Activated CD4-positive, alpha-beta T cell treated with anti-CD3 and anti-CD28 coated beads for 1 hour (primary cell): ENCODE measurements at regions not wholly inside any gene's neighbourhood (a gene's known extent, or its start where the extent isn't known, plus 50 kb on each side); places are given as distances from the start of the nearest gene placed in this dataset.

Experiments
- DNase-seq: peaks from one replicate; pipeline ENCODE4 v3.0.0-alpha.2; 2020

GRCh38 chr15:31456354-31457060, 129.9 kb downstream of the KLF13 start:
- DNase-seq = peak; percentile 1

GRCh38 chr15:31457161-31457560, 130.5 kb downstream of the KLF13 start:
- no peak for DNase-seq

- DNase-seq = peak; percentile 0
Measured at GRCh38 chr15:31457631-31458526, 131.2 kb downstream of the KLF13 start.

GRCh38 chr15:31458596-31459399, 132.2 kb downstream of the KLF13 start:
- peak; percentile 7 for DNase-seq

GRCh38 chr15:31459400-31459748, 132.7 kb downstream of the KLF13 start:
- no peak for DNase-seq

- peak; percentile 3 for DNase-seq
Measured at GRCh38 chr15:31461375-31461774, 134.7 kb downstream of the KLF13 start.

- DNase-seq = peak; percentile 1
Measured at GRCh38 chr15:31461911-31462480, 135.4 kb downstream of the KLF13 start.

GRCh38 chr15:31463521-31464102, 137.0 kb downstream of the KLF13 start:
- no peak for DNase-seq

GRCh38 chr15:31464216-31465082, 137.8 kb downstream of the KLF13 start:
- peak; percentile 2 for DNase-seq

GRCh38 chr15:31465083-31465955, 138.7 kb downstream of the KLF13 start:
- peak; percentile 3 for DNase-seq

GRCh38 chr15:31467361-31467760, 140.7 kb downstream of the KLF13 start:
- no peak for DNase-seq

- DNase-seq = no peak
Measured at GRCh38 chr15:31468911-31469785, 142.5 kb downstream of the KLF13 start.

- DNase-seq = no peak
Measured at GRCh38 chr15:31469786-31470525, 143.3 kb downstream of the KLF13 start.

- no peak for DNase-seq
Measured at GRCh38 chr15:31470756-31471155, 144.1 kb downstream of the KLF13 start.

GRCh38 chr15:31471731-31472430, 145.2 kb downstream of the KLF13 start:
- DNase-seq = no peak

GRCh38 chr15:31472636-31473384, 146.2 kb downstream of the KLF13 start:
- no peak for DNase-seq

- DNase-seq = no peak
Measured at GRCh38 chr15:31473385-31474058, 146.9 kb downstream of the KLF13 start.
